T-helper 17 cell (primary cell): ENCODE measurements at regions not wholly inside any gene's neighbourhood (a gene's known extent, or its start where the extent isn't known, plus 50 kb on each side); places are given as distances from the start of the nearest gene placed in this dataset.
"Not testable (repeated sequence)": the region's sequence is repeated elsewhere in the genome, so short reads cannot be mapped to it uniquely, and the experiment has no call there.

Experiments
- ATAC-seq: fragments of 150-1000 bp; cut with Tn5 transposase; 2 replicates; pipeline ENCODE4 v1.10.0; 2021; ENCODE audit warnings: mild to moderate bottlenecking, moderate library complexity
- DNase-seq, 3 donors: peaks; one replicate each; pipeline versions ENCODE4 v3.0.0 to v3.0.0-alpha.2; 2020 to 2021
- H3K9me3 ChIP-seq: one replicate; pipeline ENCODE4 v1.7.0; 2013; ENCODE audit warnings: low read length, mild to moderate bottlenecking; ENCODE audit not compliant: control insufficient read depth, poor library complexity, severe bottlenecking
- H3K27ac Mint-ChIP-seq: one replicate; pipeline ENCODE4 v1.8.0; 2022; ENCODE audit warnings: mild to moderate bottlenecking, moderate library complexity, mixed read lengths
- H3K27me3 Mint-ChIP-seq: one replicate; pipeline ENCODE4 v1.8.0; 2022; ENCODE audit warnings: mixed read lengths
- H3K36me3 Mint-ChIP-seq: one replicate; pipeline ENCODE4 v1.8.0; 2022; ENCODE audit warnings: low read depth, mixed read lengths
- H3K4me1 Mint-ChIP-seq: one replicate; pipeline ENCODE4 v1.8.0; 2022; ENCODE audit warnings: mild to moderate bottlenecking, mixed read lengths
- H3K4me3 Mint-ChIP-seq: one replicate; pipeline ENCODE4 v1.8.0; 2022; ENCODE audit warnings: mild to moderate bottlenecking, moderate library complexity, mixed read lengths

DNA sequence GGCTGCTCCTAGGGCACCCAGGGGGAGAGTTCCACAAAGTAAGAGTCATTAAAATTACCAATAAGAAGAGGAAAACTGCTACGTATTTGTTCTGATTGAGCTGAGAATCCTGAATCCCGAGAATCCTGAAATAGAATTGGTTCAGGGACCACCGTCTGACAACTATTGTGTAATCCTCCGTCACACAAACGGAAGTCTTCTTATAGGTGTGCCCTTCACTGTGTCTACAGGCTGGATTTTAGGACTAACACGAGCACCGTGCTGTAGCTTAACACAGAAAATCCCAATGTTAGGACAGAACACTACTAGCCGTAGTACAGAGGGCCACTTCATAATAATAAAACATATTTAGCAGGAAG is 50.6 kb upstream of the RNF182 start:
- Mint-ChIP-seq H3K4me3 (peak overlapping the region; percentile 96), H3K27ac (peak overlapping the region; percentile 77), H3K27me3 (peaks cover 17% of the 10 kb centered on the region), H3K4me1 (peaks cover 13% of the 10 kb centered on the region), H3K36me3 (no peaks in the 10 kb centered on the region)
- ATAC-seq (no peak), DNase-seq (no peak)
- no peaks in the 10 kb centered on the region for H3K9me3 ChIP-seq

DNA sequence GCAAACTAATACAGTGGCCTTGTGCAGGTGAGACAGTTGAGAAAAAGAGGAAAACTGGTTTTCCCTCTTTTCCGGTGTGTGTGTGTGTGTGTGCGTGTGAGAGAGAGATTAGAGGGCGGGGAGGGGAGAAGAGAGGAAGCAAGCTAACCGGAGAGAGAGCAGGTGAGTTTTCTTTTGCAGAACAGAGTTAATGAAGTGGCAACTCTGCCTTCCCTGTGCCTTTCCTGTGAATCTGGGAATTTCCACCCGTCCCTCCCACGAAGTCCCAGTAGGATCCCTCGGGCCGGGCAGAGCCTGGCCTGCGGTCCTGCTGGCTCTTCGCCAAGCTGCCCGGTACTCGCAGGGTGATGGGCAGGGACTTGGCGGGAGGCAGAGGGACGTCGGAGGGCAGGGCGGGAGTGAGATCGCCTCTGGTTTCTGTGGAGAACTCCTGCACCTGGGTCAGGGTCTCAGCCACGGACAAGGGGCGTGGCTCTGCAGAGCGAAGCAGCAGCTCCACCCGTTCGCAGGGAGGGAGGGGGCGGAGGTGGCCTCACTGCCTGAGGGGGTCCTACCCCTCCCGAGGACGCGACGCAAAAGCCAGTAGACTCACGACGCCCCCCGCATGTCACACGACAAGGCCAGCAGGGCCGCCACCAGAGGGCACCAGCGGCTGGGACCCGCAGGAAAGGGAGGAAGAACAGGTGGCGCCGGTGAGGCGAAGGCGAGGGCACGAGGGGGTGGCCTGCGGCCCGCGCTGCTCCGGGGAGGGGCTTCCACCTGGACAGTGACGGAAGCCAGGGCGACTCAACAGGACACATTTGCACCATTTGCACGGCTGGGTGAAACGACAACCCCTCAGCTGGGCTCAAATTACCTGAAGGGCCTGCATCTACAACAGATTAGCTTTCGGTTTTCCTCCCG is 51.2 kb upstream of the RNF182 start:
- Mint-ChIP-seq H3K4me1 (peaks cover 13% of the 10 kb centered on the region), H3K36me3 (no peaks in the 10 kb centered on the region), H3K4me3 (peak overlapping the region; percentile 96), H3K27me3 (peaks cover 14% of the 10 kb centered on the region), H3K27ac (peak overlapping the region; percentile 77)
- peak; percentile 49 to 62 (median 57) for DNase-seq
- H3K9me3 ChIP-seq = no peaks in the 10 kb centered on the region
- peak; percentile 90 for ATAC-seq

DNA sequence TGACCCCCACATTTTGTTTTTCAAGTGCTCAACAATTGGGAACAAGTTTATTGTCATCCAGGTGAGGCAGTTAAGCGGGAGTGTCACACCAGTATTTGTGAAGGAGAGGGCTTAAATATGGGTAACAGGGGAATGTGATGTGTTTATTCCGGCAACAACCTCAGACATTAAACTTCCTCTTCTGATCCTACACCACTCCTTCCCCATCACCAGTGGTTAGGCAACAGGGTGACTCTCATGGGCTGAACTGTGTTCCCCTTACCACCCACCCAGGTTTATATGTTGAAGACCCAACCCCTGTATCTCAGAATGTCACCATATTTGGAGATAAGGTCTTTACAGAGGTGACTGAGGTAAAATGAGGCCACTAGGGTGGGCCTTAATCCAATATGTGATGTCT is 52.1 kb upstream of the RNF182 start:
- H3K27me3 Mint-ChIP-seq = peaks cover 23% of the 10 kb centered on the region

DNA sequence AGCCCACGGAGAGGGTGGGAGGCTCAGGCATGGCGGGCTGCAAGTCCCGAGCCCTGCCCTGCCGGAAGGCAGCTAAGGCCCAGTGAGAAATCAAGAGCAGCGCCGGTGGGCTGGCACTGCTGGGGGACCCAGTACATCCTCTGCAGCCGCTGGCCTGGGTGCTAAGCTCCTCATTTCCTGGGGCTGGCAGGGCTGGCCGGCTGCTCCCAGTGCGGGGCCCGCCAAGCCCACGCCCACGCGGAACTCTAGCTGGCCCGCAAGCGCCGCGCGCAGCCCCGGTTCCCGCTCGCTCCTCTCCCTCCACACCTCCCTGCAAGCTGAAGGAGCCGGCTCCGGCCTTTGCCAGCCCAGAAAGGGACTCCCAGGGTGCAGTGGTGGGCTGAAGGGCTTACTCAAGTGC is 52.7 kb upstream of the RNF182 start:
- Mint-ChIP-seq H3K27me3 (peaks cover 29% of the 10 kb centered on the region), H3K4me1 (peaks cover 13% of the 10 kb centered on the region)
- not testable (repeated sequence) for ATAC-seq, H3K4me3 Mint-ChIP-seq, H3K9me3 ChIP-seq, H3K27ac Mint-ChIP-seq, DNase-seq, H3K36me3 Mint-ChIP-seq

More for the DNA sequence above, 52.1 kb upstream of the RNF182 start:
- peak overlapping the region; percentile 96 for H3K4me3 Mint-ChIP-seq
- peak overlapping the region; percentile 77 for H3K27ac Mint-ChIP-seq
- no peaks in the 10 kb centered on the region for H3K36me3 Mint-ChIP-seq
- no peak for ATAC-seq
- peaks cover 13% of the 10 kb centered on the region for H3K4me1 Mint-ChIP-seq
- DNase-seq = no peak
- no peaks in the 10 kb centered on the region for H3K9me3 ChIP-seq

DNA sequence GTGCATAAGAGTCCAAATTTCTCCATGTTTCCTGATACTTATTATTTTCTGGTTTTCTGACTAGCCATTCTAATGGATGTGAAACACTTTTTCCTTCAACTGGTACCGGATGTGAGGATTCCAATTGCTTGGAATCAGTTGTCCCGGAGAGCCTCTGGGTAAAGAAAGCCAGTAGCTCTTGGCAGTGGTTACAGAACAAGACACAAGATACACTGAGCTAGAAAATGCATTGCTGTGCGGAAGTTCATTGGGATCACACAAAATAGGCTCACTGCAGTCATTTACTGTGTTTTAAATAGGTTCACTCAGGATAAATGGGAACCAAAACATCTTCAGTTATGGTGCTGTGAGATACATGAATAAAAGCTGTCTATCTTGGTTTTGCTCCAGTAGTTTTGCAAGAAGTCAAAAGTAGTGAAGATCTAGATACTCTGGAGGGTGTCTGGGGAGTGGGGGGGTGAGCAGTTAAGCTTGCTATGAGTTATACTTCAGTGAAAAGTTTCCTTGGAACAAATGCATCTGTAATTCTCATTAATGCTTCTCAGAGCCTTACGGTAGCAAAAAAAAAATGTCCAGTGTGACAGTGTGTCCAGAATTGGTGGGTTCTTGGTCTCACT is 54.4 kb upstream of the RNF182 start:
- Mint-ChIP-seq H3K4me1 (peaks cover 13% of the 10 kb centered on the region), H3K36me3 (no peaks in the 10 kb centered on the region), H3K27ac (no peak overlapping the region), H3K27me3 (peaks cover 41% of the 10 kb centered on the region), H3K4me3 (no peak overlapping the region)
- no peak for DNase-seq
- H3K9me3 ChIP-seq = no peaks in the 10 kb centered on the region
- ATAC-seq = no peak

DNA sequence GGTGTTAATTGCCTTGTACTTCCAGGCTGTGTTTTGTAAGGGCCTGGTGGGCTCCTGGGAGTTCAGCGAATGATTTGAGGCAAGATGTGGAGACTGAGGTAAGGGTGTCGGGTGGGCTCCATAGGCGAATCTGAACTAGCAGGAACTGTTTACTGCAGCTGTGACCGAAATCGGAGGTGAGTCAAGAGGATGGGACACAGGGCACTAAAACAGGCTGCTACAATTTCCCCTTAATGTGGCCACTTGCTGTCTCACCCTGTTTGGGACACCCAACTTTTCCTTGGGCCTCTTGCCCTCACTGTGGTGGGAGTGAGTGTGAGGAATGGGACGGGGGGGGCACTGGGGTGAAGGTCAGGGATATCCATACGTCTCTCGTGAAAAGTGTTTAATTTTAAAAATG is 53.9 kb upstream of the MCUR1 start:
- Mint-ChIP-seq H3K4me3 (no peak overlapping the region), H3K27ac (no peak overlapping the region), H3K36me3 (no peaks in the 10 kb centered on the region), H3K4me1 (peaks cover 5% of the 10 kb centered on the region), H3K27me3 (peaks cover 47% of the 10 kb centered on the region)
- H3K9me3 ChIP-seq = no peaks in the 10 kb centered on the region
- ATAC-seq (no peak), DNase-seq (no peak)

DNA sequence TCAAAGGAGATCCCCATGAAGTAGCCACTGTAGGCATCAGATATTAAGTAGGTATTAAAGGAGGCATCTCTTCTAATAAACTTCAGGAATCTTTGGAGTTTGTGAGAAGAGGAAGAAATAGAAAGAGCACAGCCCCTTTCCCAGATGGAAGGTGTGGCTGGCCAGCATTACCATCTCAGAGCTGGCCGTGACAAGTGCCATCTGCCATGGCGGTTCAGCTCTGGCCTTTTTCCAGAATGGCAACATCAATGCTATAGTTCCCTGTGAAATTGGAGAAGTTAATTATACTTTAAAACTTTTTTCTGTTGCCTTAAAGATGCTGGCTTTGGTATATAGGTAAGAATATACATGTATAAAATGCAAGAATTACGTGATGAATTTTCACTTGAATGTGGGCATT is 51.9 kb upstream of the MCUR1 start:
- H3K27me3 Mint-ChIP-seq = peaks cover 54% of the 10 kb centered on the region
- DNase-seq (no peak), ATAC-seq (no peak)
- H3K9me3 ChIP-seq = no peaks in the 10 kb centered on the region
- no peak overlapping the region for H3K27ac Mint-ChIP-seq
- H3K4me1 Mint-ChIP-seq = no peaks in the 10 kb centered on the region
- no peaks in the 10 kb centered on the region for H3K36me3 Mint-ChIP-seq
- no peak overlapping the region for H3K4me3 Mint-ChIP-seq

DNA sequence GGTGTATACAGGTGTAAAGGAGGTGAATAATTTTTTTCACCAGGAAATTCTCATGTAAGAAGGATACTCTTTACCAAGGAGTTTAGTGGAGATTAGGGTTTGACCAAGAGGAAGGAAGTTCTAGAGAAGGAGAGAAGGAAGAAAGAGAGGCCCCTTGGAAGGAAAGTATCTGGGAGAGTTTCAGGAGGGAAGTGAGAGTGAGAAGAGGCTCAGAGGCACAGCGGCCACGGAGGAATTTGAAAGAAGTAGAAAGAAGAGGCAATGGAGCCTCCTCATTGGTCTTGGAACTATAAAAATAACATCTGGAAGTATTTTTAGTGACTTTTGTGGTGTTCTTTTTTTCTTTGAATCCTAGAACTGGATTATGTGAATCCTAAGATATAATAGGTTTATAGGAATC is 50.8 kb upstream of the MCUR1 start:
- no peaks in the 10 kb centered on the region for H3K36me3 Mint-ChIP-seq
- H3K27ac Mint-ChIP-seq = no peak overlapping the region
- peaks cover 57% of the 10 kb centered on the region for H3K27me3 Mint-ChIP-seq
- no peaks in the 10 kb centered on the region for H3K9me3 ChIP-seq
- DNase-seq (no peak), ATAC-seq (no peak)
- no peaks in the 10 kb centered on the region for H3K4me1 Mint-ChIP-seq
- H3K4me3 Mint-ChIP-seq = no peak overlapping the region

DNA sequence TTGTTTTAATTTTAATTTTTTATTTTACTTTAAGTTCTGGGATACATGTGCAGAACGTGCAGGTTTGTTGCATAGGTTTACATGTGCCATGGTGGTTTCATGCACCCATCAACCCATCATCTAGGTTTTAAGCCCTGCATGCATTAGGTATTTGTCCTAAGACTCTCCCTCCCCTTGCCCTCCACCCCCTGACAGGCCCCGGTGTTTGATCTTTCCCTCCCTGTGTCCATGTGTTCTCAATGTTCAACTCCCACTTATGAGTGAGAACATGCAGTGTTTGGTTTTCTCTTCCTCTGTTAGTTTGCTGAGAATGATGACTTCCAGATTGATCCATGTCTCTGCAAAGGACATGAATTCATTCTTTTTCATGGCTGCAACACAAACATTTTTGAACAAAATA is 50.3 kb upstream of the MCUR1 start:
- not testable (repeated sequence) for ATAC-seq, H3K4me3 Mint-ChIP-seq, DNase-seq, H3K9me3 ChIP-seq, H3K4me1 Mint-ChIP-seq, H3K36me3 Mint-ChIP-seq, H3K27ac Mint-ChIP-seq
- peaks cover 57% of the 10 kb centered on the region for H3K27me3 Mint-ChIP-seq
